ENCODE measurements at regions not wholly inside any gene's neighbourhood (a gene's known extent, or its start where the extent isn't known, plus 50 kb on each side); places are given as distances from the start of the nearest gene placed in this dataset.

- TF ChIP-seq POLR2A (IDR thresholded peaks at IDR 0.05) = no peak
- no peak for TF ChIP-seq CTCF (IDR thresholded peaks at IDR 0.05)
Measured at GRCh38 chr1:234689236-234689635, 79.3 kb upstream of the IRF2BP2 start.
